ENCODE measurements at regions not wholly inside any gene's neighbourhood (a gene's known extent, or its start where the extent isn't known, plus 50 kb on each side); places are given as distances from the start of the nearest gene placed in this dataset.

GRCh38 chr6:47420394-47421371 lies 56.9 kb upstream of the CD2AP start:
- TF ChIP-seq CTCF (IDR thresholded peaks at IDR 0.05) = no peak
- no peak for TF ChIP-seq ZFX (IDR thresholded peaks at IDR 0.05; ENCODE audit: borderline replicate concordance)
